ENCODE measurements at regions not wholly inside any gene's neighbourhood (a gene's known extent, or its start where the extent isn't known, plus 50 kb on each side); places are given as distances from the start of the nearest gene placed in this dataset.

DNA sequence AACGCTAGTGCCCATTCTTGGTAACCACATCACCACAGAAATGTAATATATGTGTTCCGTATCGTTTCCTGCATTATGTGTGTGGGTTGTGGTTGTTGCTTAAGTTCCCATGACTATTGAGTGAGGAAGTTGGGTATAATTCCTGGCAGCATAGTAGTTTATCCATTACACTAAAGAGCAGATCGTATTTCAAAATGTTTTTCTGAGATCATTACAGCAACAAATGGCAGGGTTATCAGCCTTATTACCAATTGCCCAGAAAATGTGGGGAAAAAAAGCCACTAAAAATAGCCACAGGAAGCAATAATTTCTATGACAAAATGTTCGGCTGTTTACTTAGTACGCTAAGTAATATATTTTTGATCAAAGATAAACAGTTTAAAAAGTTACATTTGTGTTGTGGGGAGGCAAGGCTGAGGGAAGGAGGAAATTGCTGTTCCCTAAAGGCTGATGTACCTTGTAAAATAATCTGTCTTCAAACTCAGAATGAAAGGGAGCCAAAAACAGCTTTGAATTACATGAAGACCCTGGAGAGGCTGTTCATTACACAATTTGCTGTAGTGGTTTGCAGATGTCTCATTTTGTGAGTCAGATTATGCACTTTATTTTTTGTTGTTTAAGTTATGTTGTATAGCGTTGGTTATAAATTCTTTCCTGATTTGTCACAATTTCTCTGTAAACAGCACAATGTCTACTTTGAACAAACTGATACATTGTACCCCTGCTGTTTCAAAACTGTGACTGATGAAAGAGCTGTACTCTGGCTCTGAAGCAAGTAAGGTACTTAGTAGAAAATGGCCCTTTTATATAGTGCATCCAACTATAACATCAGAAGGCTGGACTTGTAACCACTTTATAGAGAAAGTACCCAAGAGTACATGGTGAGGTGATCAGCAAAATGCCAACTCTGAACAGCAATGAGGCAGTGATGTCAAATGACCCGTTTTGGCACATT, 1028.5 kb downstream of the NR2F1-AS1 start:
- TF ChIP-seq, protein P1, sequence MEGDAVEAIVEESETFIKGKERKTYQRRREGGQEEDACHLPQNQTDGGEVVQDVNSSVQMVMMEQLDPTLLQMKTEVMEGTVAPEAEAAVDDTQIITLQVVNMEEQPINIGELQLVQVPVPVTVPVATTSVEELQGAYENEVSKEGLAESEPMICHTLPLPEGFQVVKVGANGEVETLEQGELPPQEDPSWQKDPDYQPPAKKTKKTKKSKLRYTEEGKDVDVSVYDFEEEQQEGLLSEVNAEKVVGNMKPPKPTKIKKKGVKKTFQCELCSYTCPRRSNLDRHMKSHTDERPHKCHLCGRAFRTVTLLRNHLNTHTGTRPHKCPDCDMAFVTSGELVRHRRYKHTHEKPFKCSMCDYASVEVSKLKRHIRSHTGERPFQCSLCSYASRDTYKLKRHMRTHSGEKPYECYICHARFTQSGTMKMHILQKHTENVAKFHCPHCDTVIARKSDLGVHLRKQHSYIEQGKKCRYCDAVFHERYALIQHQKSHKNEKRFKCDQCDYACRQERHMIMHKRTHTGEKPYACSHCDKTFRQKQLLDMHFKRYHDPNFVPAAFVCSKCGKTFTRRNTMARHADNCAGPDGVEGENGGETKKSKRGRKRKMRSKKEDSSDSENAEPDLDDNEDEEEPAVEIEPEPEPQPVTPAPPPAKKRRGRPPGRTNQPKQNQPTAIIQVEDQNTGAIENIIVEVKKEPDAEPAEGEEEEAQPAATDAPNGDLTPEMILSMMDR (conservative IDR thresholded peaks at IDR 0.05; ENCODE audit: low read length): no peak
- no peak for TF ChIP-seq EZH2phosphoT487 (IDR thresholded peaks at IDR 0.05; ENCODE audit: borderline replicate concordance, low read depth, low read length)

Data from OCI-LY7 (cell line).